HG03432 (cell line): ENCODE measurements at regions not wholly inside any gene's neighbourhood (a gene's known extent, or its start where the extent isn't known, plus 50 kb on each side); places are given as distances from the start of the nearest gene placed in this dataset.
"Not testable (repeated sequence)": the region's sequence is repeated elsewhere in the genome, so short reads cannot be mapped to it uniquely, and the experiment has no call there.

Experiments used
- ATAC-seq: cut with Tn5 transposase; IDR thresholded peaks from one replicate; pipeline ENCODE4 v1.9.1; 2021; ENCODE audit warnings: mild to moderate bottlenecking, moderate library complexity; ENCODE audit not compliant: unreplicated experiment

GRCh38 chr3:67064105-67064504 is 66.0 kb downstream of the KBTBD8 start:
- ATAC-seq: no peak

DNA sequence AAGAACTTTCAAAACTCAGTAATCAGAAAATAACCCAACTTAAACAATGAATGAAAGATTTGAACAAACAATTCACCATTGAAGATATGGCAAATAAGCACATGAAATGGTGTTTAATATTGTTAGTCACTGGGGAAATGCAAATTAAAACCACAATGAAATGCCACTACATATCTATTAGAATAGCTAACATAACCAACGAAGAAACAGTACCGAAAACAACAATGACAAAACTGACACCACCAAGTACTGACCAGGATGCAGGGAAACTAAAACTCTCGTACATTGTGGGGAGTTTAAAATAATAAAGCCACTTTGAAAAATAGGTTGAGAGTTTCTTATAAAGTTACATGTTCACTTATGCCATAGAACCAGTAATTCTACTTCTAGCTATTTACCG is 69.1 kb downstream of the KBTBD8 start:
- ATAC-seq: peak; percentile 92

DNA sequence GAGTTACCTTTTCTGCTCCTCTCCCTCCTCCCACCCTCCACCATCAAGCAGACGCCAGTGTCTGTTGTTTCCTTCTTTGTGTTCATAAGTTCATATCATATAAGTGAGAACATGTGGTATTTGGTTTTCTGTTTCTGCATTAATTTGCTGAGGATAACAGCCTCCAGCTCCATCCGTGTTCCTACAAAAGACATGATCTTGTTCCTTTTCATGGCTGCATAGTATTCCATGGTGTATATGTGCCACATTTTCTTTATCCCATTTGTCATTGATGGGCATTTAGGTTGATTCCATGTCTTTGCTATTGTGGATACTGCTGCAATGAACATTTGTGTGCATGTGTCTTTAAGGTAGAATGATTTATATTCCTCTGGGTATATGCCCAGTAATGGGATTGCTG is 74.5 kb downstream of the KBTBD8 start:
- not testable (repeated sequence) for ATAC-seq

DNA sequence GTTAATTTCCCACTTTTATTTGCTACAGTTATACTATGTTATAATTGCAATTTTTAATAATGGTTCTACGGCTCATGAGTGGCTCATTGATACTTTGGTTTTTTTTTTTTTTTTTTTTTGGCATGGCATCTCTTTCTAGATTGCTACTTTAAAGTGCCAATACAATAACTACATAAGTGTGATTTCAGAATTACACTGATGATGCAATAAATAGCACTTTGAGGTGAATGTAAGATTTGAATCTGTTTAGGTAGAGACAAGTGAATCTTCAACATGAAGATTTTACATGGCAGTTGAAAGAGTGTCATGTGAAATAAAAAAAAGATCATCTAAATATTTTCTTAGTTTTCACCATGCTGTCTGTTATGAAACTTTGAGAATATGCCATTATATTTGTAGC is 75.7 kb downstream of the KBTBD8 start:
- no peak for ATAC-seq

DNA sequence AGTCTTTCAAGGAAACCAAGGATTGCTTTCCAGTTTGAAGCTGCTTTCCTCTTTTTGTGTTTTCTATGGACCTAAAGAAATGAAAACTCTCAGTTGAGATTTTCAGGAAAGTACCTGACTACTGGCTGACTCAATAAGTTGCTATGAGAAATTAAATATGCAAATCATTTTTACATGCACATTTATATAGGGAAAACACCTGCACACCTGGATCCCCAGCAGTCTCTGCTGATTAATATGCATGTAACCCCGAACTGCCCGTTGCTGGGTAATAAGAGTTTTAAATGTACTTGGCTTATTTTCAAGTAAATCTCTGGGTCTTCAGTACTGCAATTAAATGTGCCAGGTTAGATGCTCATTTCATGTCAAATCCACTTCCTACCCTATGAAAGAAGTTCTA is 77.2 kb downstream of the KBTBD8 start:
- ATAC-seq: peak; percentile 64

- no peak for ATAC-seq
These were observed 78.5 kb downstream of the KBTBD8 start for GRCh38 chr3:67076607-67077006.

- ATAC-seq: no peak
These were observed 79.5 kb downstream of the KBTBD8 start for GRCh38 chr3:67077656-67078055.

- ATAC-seq: no peak
These were observed 84.5 kb downstream of the KBTBD8 start for GRCh38 chr3:67082533-67083024.

GRCh38 chr3:67083277-67083676 is 85.2 kb downstream of the KBTBD8 start:
- peak; percentile 87 for ATAC-seq

DNA sequence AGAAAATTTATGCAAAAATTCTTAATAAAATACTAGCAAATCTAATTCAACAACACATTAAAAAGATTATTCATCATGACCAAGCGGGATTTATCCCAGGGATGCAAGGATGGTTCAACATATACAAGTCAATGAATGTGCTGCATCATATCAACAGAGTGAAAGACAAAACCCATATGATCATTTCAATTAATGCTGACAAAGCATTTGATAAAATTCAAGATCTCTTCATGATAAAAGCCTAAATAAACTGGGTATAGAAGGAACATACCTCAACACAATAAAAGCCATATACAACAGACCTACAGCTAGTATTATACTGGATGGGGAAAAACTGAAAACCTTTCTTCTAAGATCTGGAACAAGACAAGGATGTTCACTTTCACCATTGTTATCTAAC is 89.7 kb downstream of the KBTBD8 start:
- ATAC-seq: no peak

GRCh38 chr3:67090474-67090873 is 92.4 kb downstream of the KBTBD8 start:
- ATAC-seq: no peak

DNA sequence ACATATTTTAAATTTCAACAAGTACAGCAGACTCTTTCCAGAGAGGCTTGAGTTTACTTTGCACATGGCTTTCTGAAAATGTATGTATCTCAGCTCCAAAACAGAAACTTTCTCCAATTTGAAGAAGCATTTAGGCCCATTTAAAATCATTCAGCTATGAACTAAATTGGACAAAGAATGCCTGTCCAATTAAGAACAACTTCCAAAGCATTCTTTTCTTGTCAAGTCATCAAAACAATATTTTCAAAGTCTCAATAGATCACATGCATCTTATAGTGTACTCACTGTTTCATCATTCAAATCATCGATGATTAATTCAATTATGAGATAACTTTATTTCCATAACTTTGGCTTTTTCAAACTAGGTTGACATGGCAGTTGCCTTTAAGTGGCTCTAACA is 95.2 kb downstream of the KBTBD8 start:
- no peak for ATAC-seq

- no peak for ATAC-seq
These were observed 96.1 kb downstream of the KBTBD8 start for GRCh38 chr3:67094167-67094566.

DNA sequence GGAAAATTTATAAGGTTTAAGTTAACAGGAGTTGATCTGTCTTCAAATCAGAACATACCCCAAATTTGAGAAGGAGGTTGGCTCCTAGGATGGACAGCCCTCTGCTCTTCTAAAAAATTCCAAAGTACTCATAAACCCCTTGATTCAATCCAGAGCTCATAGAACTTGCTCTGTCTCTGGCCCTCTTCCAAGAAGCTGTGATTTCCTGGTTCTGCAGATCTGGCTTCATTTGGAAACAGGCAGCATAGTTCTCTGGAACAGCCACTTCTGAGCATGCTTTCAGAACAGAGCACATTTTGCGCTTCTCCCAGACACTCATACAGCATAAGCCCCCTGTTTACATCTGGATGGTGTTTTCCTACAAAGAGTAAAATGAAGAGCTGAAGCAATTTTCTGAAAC is 96.7 kb downstream of the KBTBD8 start:
- no peak for ATAC-seq

- no peak for ATAC-seq
These were observed 106.3 kb downstream of the KBTBD8 start for GRCh38 chr3:67104388-67104787.

DNA sequence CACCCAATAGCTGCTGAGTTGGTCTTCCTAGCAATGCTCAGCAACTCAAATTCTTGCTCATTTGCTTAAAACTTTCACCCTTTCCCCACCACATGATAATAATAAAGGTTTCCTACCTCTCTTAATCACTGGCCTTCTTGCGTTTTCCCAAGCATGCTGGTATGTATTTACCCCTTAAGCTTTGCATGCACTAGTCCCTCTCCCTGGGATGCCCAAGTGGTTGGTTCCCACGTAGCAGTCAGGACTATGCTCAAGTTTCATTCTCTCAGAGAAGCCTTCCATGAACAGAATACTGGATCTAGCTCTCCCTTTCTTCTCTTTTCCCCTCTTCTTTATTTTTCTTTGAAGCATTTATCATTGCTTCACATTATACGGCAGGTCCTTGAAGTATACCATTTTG is 108.8 kb downstream of the KBTBD8 start:
- no peak for ATAC-seq

- ATAC-seq: no peak
These were observed 111.6 kb downstream of the KBTBD8 start for GRCh38 chr3:67109651-67110204.

DNA sequence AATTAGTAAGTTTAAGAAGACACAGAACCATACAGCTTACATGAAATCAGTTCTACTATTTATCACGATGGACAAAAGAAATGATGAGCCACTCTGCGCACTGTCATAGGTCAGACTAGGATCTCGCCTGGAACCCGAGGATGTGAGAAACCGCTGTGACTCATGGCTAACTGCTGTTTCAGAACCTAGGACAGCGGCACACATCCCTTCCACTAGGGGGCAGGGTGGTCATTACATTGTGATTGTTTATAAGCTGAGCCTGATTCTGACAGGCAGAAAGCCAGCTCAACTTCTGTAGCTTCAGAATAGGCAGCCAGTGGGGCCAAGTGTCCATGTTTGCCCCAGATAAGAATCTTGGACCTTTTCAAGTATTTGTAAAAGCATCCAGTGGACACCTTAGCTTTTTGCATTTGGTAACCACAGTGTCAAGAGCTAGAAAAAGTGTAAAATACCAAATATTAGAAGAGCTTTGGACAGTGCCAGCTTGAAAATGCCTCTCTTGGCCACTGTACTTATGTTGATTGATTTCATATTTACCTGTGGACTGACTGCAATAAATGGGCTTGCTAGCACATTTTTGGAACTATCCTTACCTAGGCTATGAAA is 115.8 kb downstream of the KBTBD8 start:
- ATAC-seq: peak; percentile 100

- no peak for ATAC-seq
These were observed 120.0 kb downstream of the KBTBD8 start for GRCh38 chr3:67118122-67118521.

GRCh38 chr3:67118635-67119034 is 120.5 kb downstream of the KBTBD8 start:
- no peak for ATAC-seq

DNA sequence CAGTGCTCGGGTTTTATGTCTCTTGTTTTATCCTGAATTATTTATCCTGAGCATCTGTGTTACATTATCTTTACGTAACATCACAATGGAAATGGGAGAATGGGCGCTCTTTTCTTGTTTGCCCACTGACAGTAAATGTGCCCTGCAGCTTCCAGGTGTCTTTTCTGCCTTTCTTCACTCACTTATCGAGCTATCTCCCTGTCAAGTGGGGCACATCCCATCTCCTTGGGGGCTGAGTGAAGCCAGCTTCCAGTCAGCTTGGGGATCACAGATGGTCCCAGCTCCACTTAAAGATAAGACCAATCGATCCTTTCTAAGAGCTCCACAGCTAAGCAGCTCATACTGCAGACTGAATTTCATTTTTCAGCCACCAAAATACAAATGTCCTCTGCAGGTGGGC is 125.8 kb downstream of the KBTBD8 start:
- ATAC-seq: no peak

DNA sequence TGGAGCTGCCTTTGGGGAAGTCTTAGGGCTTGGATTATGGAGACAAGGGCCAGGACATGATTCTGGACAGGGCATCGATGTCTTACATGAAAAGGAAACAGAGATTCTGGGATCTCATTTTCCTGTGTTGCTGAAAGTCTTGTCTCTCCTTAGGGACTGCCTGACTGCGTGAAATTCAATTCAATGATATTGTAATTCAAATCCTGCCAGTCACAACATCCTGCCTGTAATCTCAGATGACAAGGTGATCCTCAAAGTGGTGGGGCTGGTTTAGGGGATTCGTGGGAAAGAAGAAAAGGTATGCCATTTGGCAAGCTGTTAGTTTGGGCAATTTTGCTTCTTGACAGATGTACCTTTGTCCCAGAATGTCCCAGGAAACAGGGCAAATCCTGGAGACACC is 129.1 kb downstream of the KBTBD8 start:
- no peak for ATAC-seq

GRCh38 chr3:67142432-67142831 is 144.3 kb downstream of the KBTBD8 start:
- ATAC-seq: no peak
